Nephron (organoid): ENCODE measurements at regions not wholly inside any gene's neighbourhood (a gene's known extent, or its start where the extent isn't known, plus 50 kb on each side); places are given as distances from the start of the nearest gene placed in this dataset.

ENCODE experiments used
- H3K27ac Mint-ChIP-seq, 3 experiments: 2 replicates each; pipeline ENCODE4 v1.8.0; 2020; ENCODE audit warnings: mixed read lengths in 3 of 3, mild to moderate bottlenecking in 2 of 3, moderate library complexity in 1 of 3
- H3K27me3 Mint-ChIP-seq: 2 replicates; pipeline ENCODE4 v1.8.0; 2021; ENCODE audit warnings: low read depth, mild to moderate bottlenecking, moderate library complexity, mixed read lengths
- H3K36me3 Mint-ChIP-seq: 2 replicates; pipeline ENCODE4 v1.8.0; 2020; ENCODE audit warnings: low read depth, mixed read lengths
- H3K4me1 Mint-ChIP-seq: 2 replicates; pipeline ENCODE4 v1.8.0; 2020; ENCODE audit warnings: mixed read lengths
- H3K4me3 Mint-ChIP-seq, 3 experiments: 2 replicates each; pipeline ENCODE4 v1.8.0; 2020; ENCODE audit warnings: mild to moderate bottlenecking in 3 of 3, mixed read lengths in 3 of 3, moderate library complexity in 2 of 3
- H3K9me3 Mint-ChIP-seq: 2 replicates; pipeline ENCODE4 v1.8.0; 2020; ENCODE audit warnings: mixed read lengths
- CTCF ChIP-seq, 3 experiments: fragments of 200-600 bp; sonication (generic); IDR thresholded peaks; one replicate each; pipeline ENCODE4 v1.5.0; 2021; ENCODE audit warnings: antibody characterized with exemption in 3 of 3; ENCODE audit not compliant: unreplicated experiment in 3 of 3

GRCh38 chr6:53446151-53446550, 97.4 kb upstream of the ELOVL5 start:
- Mint-ChIP-seq H3K9me3 (peaks cover 12% of the 10 kb centered on the region), H3K4me1 (no peaks in the 10 kb centered on the region), H3K27me3 (no peaks in the 10 kb centered on the region), H3K36me3 (no peaks in the 10 kb centered on the region), H3K27ac (no peak overlapping the region), H3K4me3 (no peak overlapping the region)
- no peak for TF ChIP-seq CTCF (IDR thresholded peaks at IDR 0.05; ENCODE audit: unreplicated experiment in 3 of 3)

DNA sequence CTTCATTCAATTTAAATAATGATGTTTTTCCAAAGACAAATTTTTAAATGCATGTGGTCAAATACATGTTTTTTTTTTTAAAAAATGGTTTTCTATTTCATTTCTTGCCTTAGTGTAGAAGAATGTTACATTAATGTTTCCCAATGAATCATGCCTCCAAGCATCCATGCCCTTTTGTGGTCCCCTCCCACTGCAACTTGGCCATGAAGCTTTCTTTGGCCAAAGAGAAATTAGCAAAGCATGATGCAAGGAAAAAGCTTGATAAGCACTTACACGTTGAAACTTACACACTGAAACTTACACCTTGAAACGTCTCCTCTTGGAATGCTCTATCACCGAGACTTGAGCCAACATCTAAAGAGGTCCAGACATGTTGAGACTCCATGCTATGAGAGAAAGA, 93.0 kb upstream of the ELOVL5 start:
- no peaks in the 10 kb centered on the region for H3K9me3 Mint-ChIP-seq
- H3K4me3 Mint-ChIP-seq: no peak overlapping the region
- TF ChIP-seq CTCF (IDR thresholded peaks at IDR 0.05; ENCODE audit: unreplicated experiment in 3 of 3): no peak
- no peak overlapping the region for H3K27ac Mint-ChIP-seq
- H3K27me3 Mint-ChIP-seq: no peaks in the 10 kb centered on the region
- no peaks in the 10 kb centered on the region for H3K36me3 Mint-ChIP-seq
- peaks cover 22% of the 10 kb centered on the region for H3K4me1 Mint-ChIP-seq

DNA sequence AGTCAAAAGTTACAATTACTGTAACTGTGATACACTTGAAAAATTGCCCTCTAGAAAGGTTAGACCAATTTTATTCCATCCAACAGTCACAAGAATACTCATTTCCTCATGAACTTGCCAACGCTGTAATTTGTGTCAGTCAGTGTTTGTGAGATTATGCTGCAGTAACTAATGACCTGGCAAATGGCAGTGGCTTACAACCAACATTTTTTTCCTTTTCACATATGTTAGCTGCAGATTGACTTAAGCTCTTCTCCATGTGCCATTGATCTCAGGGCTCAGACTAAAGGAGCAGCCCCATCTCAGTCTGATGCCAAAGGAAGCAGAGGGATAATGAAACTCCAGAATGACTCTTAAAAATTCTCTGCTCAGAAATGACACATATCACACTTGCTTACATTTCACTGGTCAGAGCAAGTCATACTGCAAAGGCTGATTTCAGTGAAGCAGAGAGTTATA, 92.3 kb upstream of the ELOVL5 start:
- H3K36me3 Mint-ChIP-seq: no peaks in the 10 kb centered on the region
- no peak for TF ChIP-seq CTCF (IDR thresholded peaks at IDR 0.05; ENCODE audit: unreplicated experiment in 3 of 3)
- peaks cover 25% of the 10 kb centered on the region for H3K4me1 Mint-ChIP-seq
- no peaks in the 10 kb centered on the region for H3K9me3 Mint-ChIP-seq
- no peak overlapping the region for H3K27ac Mint-ChIP-seq
- H3K4me3 Mint-ChIP-seq: no peak overlapping the region
- H3K27me3 Mint-ChIP-seq: no peaks in the 10 kb centered on the region

DNA sequence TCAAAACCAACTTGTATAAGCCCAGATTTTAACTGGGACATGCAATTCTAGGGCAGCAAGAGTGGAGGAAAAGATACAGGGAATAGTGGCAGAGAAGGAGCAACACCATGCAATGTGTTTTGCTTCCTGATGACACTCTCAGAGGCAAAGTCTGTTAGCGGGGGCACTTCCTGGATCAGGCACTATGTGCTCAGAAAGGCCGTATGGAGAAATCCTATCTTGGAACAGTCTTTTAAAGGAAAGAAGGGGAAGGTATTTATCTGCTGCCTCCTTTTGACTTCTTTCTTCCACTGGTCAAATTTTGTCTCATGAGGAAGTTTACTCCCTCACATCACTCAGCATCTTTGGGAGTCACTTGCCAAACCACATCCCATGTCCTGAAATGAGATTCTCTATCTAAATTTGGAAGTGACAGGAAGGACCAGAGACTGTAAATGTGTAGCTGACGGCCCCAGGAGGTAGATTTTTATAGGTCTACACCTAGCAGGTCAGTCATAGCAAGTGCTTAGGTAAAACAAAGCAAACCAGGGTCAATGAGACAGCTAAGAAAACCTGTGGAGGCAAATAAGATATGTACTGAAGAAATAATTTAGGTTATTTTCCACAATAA, 91.7 kb upstream of the ELOVL5 start:
- H3K4me1 Mint-ChIP-seq: peaks cover 25% of the 10 kb centered on the region
- H3K27ac Mint-ChIP-seq: peak overlapping the region in 2 of 3 experiments; percentile 43 to 48
- H3K4me3 Mint-ChIP-seq: no peak overlapping the region
- no peak for TF ChIP-seq CTCF (IDR thresholded peaks at IDR 0.05; ENCODE audit: unreplicated experiment in 3 of 3)
- H3K36me3 Mint-ChIP-seq: no peaks in the 10 kb centered on the region
- H3K9me3 Mint-ChIP-seq: no peaks in the 10 kb centered on the region
- no peaks in the 10 kb centered on the region for H3K27me3 Mint-ChIP-seq

GRCh38 chr6:53439556-53439955, 90.8 kb upstream of the ELOVL5 start:
- no peak overlapping the region for H3K4me3 Mint-ChIP-seq
- H3K36me3 Mint-ChIP-seq: no peaks in the 10 kb centered on the region
- TF ChIP-seq CTCF (IDR thresholded peaks at IDR 0.05; ENCODE audit: unreplicated experiment in 3 of 3): no peak
- H3K27me3 Mint-ChIP-seq: no peaks in the 10 kb centered on the region
- no peak overlapping the region for H3K27ac Mint-ChIP-seq
- no peaks in the 10 kb centered on the region for H3K9me3 Mint-ChIP-seq
- H3K4me1 Mint-ChIP-seq: peaks cover 25% of the 10 kb centered on the region

DNA sequence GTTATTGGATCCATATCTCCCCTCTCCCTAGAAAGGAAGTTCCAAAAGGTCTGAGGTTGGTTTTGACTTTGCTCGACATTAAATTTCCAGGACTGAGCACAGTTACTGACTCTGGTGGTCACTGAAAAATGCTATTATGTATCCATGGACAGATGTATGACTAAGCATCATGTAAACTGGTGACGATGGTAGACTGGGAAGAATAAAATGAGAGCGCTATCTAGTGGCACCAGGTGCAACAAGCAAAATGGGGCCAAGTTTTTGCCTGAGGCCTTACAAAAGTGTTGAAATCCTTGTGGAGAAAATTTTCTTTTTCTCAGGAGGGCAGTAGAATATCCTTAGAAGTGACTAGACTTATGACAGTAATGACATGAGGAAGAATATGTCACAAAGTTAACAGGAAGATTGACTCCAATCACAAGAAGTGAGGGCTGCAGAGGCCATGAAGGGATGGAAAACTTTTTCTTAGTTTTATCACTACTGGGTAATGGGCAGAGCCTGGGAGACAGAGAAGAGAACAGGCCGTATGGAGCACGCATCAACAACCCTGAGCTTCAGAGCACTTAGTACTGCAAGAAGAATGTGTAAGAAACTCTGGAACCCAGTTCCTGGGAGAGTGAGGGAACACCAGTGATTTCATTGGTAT, 88.9 kb upstream of the ELOVL5 start:
- peaks cover 36% of the 10 kb centered on the region for H3K4me1 Mint-ChIP-seq

More for the DNA sequence above, 88.9 kb upstream of the ELOVL5 start:
- Mint-ChIP-seq H3K27ac (peak overlapping the region in 2 of 3 experiments; percentile 0 to 7), H3K4me3 (no peak overlapping the region), H3K36me3 (no peaks in the 10 kb centered on the region), H3K27me3 (no peaks in the 10 kb centered on the region), H3K9me3 (no peaks in the 10 kb centered on the region)
- TF ChIP-seq CTCF (IDR thresholded peaks at IDR 0.05; ENCODE audit: unreplicated experiment in 3 of 3): peak; percentile 52 to 71 (median 63)
